ENCODE measurements at regions not wholly inside any gene's neighbourhood (a gene's known extent, or its start where the extent isn't known, plus 50 kb on each side); places are given as distances from the start of the nearest gene placed in this dataset.

DNA sequence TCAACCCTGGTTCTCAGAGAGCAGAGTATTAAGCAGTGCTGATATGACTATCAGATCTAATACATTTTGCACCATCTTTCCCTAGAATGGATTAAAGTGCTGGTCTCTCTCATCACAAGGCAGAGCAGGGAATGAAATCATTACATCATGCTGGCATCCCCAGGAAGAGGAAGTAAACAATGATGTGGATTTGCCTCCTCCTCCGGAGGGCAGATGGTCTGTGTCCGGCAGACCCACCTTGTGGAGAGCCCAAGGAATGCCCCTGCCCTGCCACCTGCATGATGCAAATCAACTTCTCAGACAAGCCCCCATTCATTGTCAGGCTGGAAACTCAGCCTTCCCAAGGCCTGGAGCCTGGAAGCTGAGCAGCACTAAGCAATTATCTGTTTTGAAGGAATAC is 1149.1 kb downstream of the VRK1 start:
- H3K4me1 ChIP-seq, result no peaks in the 10 kb centered on the region
- no peak overlapping the region for H3K27ac ChIP-seq
- no peaks in the 10 kb centered on the region for H3K9me3 ChIP-seq
- intact Hi-C loops (cut with DNase I; ENCODE audit: low total_unique reads), result no loop called here
- no peak for DNase-seq (ENCODE audit: low spot score in 2 of 2)
- TF ChIP-seq POLR2A (IDR thresholded peaks at IDR 0.05) (no peak), POLR2AphosphoS5 (IDR thresholded peaks at IDR 0.05) (no peak)
- TF ChIP-seq, protein P1, sequence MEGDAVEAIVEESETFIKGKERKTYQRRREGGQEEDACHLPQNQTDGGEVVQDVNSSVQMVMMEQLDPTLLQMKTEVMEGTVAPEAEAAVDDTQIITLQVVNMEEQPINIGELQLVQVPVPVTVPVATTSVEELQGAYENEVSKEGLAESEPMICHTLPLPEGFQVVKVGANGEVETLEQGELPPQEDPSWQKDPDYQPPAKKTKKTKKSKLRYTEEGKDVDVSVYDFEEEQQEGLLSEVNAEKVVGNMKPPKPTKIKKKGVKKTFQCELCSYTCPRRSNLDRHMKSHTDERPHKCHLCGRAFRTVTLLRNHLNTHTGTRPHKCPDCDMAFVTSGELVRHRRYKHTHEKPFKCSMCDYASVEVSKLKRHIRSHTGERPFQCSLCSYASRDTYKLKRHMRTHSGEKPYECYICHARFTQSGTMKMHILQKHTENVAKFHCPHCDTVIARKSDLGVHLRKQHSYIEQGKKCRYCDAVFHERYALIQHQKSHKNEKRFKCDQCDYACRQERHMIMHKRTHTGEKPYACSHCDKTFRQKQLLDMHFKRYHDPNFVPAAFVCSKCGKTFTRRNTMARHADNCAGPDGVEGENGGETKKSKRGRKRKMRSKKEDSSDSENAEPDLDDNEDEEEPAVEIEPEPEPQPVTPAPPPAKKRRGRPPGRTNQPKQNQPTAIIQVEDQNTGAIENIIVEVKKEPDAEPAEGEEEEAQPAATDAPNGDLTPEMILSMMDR (IDR thresholded peaks at IDR 0.05), result no peak
- H3K27me3 ChIP-seq, result no peaks in the 10 kb centered on the region
- no peaks in the 10 kb centered on the region for H3K36me3 ChIP-seq
- H3K4me3 ChIP-seq, result no peak overlapping the region

DNA sequence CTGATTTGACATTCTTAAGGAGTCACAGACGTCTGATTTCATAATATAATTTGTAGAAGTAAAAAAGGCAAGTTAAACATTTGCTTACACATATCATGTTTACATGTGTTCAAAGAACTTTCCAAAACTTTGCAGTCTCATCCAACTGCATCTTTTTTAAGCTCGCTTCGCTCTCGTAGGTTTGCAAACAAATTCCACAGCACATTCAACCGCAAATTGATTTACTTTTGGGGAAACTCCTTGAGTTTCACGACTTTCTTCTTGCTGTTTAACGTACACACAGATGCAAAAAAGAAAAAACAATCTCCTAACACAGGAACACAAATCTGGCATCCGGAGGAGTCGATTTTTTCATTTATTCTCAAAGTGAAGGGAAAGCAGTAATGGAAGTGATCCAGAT is 1149.5 kb downstream of the VRK1 start:
- no peaks in the 10 kb centered on the region for H3K9me3 ChIP-seq
- H3K27me3 ChIP-seq, result no peaks in the 10 kb centered on the region
- H3K4me3 ChIP-seq, result no peak overlapping the region
- intact Hi-C loops (cut with DNase I; ENCODE audit: low total_unique reads), result no loop called here
- no peaks in the 10 kb centered on the region for H3K4me1 ChIP-seq
- DNase-seq (ENCODE audit: low spot score in 2 of 2), result no peak
- no peaks in the 10 kb centered on the region for H3K36me3 ChIP-seq
- TF ChIP-seq POLR2A (IDR thresholded peaks at IDR 0.05) (no peak), POLR2AphosphoS5 (IDR thresholded peaks at IDR 0.05) (no peak)
- TF ChIP-seq, protein P1 (IDR thresholded peaks at IDR 0.05), result no peak
- H3K27ac ChIP-seq, result no peak overlapping the region

DNA sequence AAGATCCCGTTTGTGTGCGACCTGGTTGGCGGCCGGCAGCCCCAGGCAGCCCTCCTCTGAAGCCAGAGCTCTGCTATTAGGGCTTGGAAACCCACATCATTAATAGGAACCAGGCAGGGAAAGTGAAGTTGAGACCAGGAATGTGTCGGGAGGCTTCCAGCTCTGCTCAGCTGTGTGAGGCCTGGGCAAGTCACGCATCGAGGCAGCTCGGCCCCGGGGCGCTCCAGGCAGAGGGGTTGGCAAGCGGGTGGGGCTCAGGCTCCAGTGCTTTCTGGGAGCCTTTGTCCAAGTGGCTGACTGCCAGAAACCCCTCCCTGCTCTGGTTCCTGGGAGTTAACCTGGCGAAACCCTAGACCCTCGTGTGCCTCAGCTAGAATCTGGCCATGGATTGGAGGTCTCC is 1151.7 kb downstream of the VRK1 start:
- no peak overlapping the region for H3K27ac ChIP-seq
- no peak overlapping the region for H3K4me3 ChIP-seq
- TF ChIP-seq POLR2AphosphoS5 (IDR thresholded peaks at IDR 0.05), result no peak
- TF ChIP-seq POLR2A (IDR thresholded peaks at IDR 0.05), result no peak
- TF ChIP-seq, protein P1 (IDR thresholded peaks at IDR 0.05), result no peak
- no peaks in the 10 kb centered on the region for H3K36me3 ChIP-seq
- H3K27me3 ChIP-seq, result no peaks in the 10 kb centered on the region
- H3K4me1 ChIP-seq, result no peaks in the 10 kb centered on the region
- no peaks in the 10 kb centered on the region for H3K9me3 ChIP-seq
- DNase-seq (ENCODE audit: low spot score in 2 of 2), result no peak
- intact Hi-C loops (cut with DNase I; ENCODE audit: low total_unique reads), result no loop called here

DNA sequence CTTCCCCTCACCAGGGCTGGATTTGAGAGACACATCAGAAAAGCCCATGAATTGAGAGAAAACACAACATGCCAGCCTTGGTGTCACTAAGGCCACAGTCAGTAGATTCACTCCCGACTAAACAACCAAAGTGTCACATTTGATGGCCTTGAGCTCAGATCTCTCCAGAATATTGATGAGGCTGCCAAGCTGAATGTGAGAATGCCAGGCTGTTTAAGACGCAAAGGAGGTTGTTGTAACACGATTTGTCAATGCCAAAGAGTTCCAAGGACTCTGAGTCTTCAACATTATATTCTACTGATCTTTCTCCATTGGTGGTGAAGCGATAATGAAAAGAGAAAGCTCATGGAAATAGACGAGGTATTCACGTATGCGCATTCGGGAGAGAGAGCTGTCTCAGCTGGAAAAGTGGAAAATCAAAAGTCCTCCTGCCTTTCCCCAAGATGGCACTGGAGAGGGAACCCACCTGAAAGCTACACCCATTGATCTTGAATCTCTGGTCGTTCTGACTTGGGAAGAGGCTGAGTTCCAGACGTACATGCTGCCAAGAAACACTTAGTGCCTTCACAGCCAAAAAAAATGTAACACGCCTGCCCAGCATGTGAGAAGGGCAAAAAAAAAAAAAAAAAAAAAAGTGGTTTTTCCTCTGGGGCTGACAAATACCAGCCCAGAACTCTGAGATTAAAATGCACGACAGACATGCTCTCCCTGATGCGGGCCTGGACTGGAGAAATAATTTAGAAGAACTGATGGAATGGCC is 1159.6 kb downstream of the VRK1 start:
- no peak for TF ChIP-seq POLR2AphosphoS5 (IDR thresholded peaks at IDR 0.05)
- TF ChIP-seq, protein P1 (IDR thresholded peaks at IDR 0.05), result no peak
- no peak for TF ChIP-seq POLR2A (IDR thresholded peaks at IDR 0.05)
- intact Hi-C loops (cut with DNase I; ENCODE audit: low total_unique reads), result no loop called here
- no peak for DNase-seq (ENCODE audit: low spot score in 2 of 2)
- Histone ChIP-seq H3K9me3 (no peaks in the 10 kb centered on the region), H3K4me3 (no peak overlapping the region), H3K27me3 (no peaks in the 10 kb centered on the region), H3K36me3 (no peaks in the 10 kb centered on the region), H3K4me1 (no peaks in the 10 kb centered on the region), H3K27ac (no peak overlapping the region)

DNA sequence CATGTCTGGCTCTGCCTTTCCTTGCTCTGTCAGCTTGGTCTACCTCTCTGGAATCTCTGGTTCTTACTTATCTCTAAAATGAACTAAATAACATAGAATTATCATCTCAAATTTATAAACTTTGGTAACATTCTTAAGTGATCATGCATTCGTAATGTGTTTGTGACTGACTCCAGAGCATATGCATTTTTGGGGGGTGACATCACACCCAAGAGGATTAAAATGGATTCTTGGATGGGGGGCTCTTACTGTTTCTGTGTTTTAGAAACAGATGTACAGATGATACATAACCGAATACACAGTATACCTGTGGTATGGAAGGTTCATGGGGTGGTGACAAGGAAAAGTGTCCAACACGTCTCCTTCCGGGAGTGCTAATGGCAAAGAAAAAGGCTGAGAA is 1162.1 kb downstream of the VRK1 start:
- Histone ChIP-seq H3K36me3 (no peaks in the 10 kb centered on the region), H3K27ac (no peak overlapping the region), H3K4me1 (no peaks in the 10 kb centered on the region), H3K9me3 (no peaks in the 10 kb centered on the region), H3K4me3 (no peak overlapping the region), H3K27me3 (no peaks in the 10 kb centered on the region)
- no peak for TF ChIP-seq POLR2AphosphoS5 (IDR thresholded peaks at IDR 0.05)
- no peak for TF ChIP-seq POLR2A (IDR thresholded peaks at IDR 0.05)
- TF ChIP-seq, protein P1 (IDR thresholded peaks at IDR 0.05), result no peak
- intact Hi-C loops (cut with DNase I; ENCODE audit: low total_unique reads), result no loop called here
- no peak for DNase-seq (ENCODE audit: low spot score in 2 of 2)

All from breast epithelium (tissue), 4 donors.